ENCODE measurements at regions not wholly inside any gene's neighbourhood (a gene's known extent, or its start where the extent isn't known, plus 50 kb on each side); places are given as distances from the start of the nearest gene placed in this dataset.

DNA sequence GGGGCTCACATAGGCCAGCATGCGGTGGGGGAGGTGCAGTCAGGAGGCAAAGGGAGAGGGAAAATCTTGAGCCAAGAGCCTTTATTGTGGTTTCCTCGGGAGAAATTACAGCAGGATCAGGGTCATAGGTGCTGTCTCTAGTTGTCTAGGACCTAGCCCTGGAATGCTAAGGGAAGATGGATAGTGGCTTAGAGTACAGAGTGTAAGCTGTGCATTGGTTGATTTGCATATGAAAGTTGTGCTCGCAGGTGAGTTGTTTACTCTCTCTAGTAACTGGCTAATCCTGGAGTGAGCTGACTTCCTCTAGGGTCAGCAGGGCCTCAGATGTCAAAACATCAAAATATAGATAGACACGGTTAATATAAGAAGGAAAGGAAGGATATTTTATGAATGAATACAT lies 877.7 kb downstream of the TLE4 start:
- Histone ChIP-seq H4K20me1 (replicated peaks; ENCODE audit: control insufficient read depth, extremely low read depth, insufficient read depth, low read length) (no peaks in the 10 kb centered on the region), H3K9me3 (replicated peaks; ENCODE audit: control insufficient read depth, insufficient read depth, low read length) (peaks cover 2% of the 10 kb centered on the region), H3K79me2 (ENCODE audit: control insufficient read depth, insufficient read depth, low read length) (no peaks in the 10 kb centered on the region), H3K4me3 (replicated peaks in 1 of 3; ENCODE audit: insufficient read depth in 1 of 3, low read depth in 1 of 3, low read length in 3 of 3) (no peak overlapping the region), H3K9me1 (replicated peaks; ENCODE audit: control insufficient read depth, extremely low read depth, insufficient read depth, low read length) (no peaks in the 10 kb centered on the region), H3K27ac (ENCODE audit: insufficient read depth, low read depth, low read length) (no peak overlapping the region), H3K27me3 (ENCODE audit: control insufficient read depth in 2 of 2, insufficient read depth in 2 of 2, low read length in 2 of 2) (no peaks in the 10 kb centered on the region), H3K9ac (replicated peaks; ENCODE audit: extremely low read depth, insufficient read depth, low read length) (no peak overlapping the region), H3K4me2 (ENCODE audit: insufficient read depth, low read length) (no peak overlapping the region), H2AFZ (ENCODE audit: low read depth, low read length) (no peak overlapping the region), H3K36me3 (ENCODE audit: control insufficient read depth in 2 of 2, extremely low read depth in 1 of 2, insufficient read depth in 2 of 2, low read length in 2 of 2) (no peaks in the 10 kb centered on the region), H3K4me1 (ENCODE audit: control insufficient read depth, extremely low read depth, insufficient read depth, low read length) (no peaks in the 10 kb centered on the region)
- TF ChIP-seq GATA2 (IDR thresholded peaks at IDR 0.05; ENCODE audit: insufficient read depth, insufficient read length, low read depth, low read length) (no peak), MYC (IDR thresholded peaks at IDR 0.05; ENCODE audit: low read depth, low read length) (no peak), POLR2AphosphoS5 (IDR thresholded peaks at IDR 0.05; ENCODE audit: insufficient read depth, low read depth, low read length) (no peak), JUN (IDR thresholded peaks at IDR 0.05; ENCODE audit: borderline replicate concordance, insufficient read depth, insufficient read length, low read depth) (no peak)
- intact Hi-C loops (cut with micrococcal nuclease) (no loop called here), dilution Hi-C loops (cut with MboI; ENCODE audit: extremely low pct_ligation_motif_present, low sequenced_read_pairs) (no loop called here)
- DNase-seq (ENCODE audit: low read depth, low spot score) = no peak
- no TSS peak for BruUV-seq (replicated peaks)
- no peak for FAIRE-seq
- POLR2A ChIA-PET = no interaction called here
- CTCF ChIA-PET = no interaction called here

DNA sequence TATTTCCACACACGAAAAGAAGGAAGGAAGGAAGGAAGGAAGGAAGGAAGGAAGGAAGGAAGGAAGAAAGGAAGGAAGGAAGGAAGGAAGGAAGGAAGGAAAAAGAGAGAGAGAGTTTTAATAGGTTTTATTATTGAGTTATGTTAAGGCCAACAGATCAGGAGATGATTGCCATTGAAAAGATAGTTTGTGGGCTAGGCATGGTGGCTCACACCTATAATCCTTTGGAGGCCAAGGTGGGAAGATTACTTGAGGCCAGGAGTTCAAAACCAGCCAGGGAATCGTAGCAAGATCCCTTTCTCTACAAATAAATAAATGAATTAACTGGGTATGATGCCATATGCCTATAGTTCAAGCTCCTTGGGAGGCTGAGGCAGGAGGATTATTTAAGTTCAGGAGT lies 877.2 kb downstream of the TLE4 start:
- Histone ChIP-seq H3K4me2 (ENCODE audit: insufficient read depth, low read length) (no peak overlapping the region), H3K4me3 (replicated peaks in 1 of 3; ENCODE audit: insufficient read depth in 1 of 3, low read depth in 1 of 3, low read length in 3 of 3) (no peak overlapping the region), H4K20me1 (replicated peaks; ENCODE audit: control insufficient read depth, extremely low read depth, insufficient read depth, low read length) (no peaks in the 10 kb centered on the region), H3K79me2 (ENCODE audit: control insufficient read depth, insufficient read depth, low read length) (no peaks in the 10 kb centered on the region), H3K36me3 (ENCODE audit: control insufficient read depth in 2 of 2, extremely low read depth in 1 of 2, insufficient read depth in 2 of 2, low read length in 2 of 2) (no peaks in the 10 kb centered on the region), H3K9me1 (replicated peaks; ENCODE audit: control insufficient read depth, extremely low read depth, insufficient read depth, low read length) (no peaks in the 10 kb centered on the region), H3K4me1 (ENCODE audit: control insufficient read depth, extremely low read depth, insufficient read depth, low read length) (no peaks in the 10 kb centered on the region), H3K27me3 (ENCODE audit: control insufficient read depth in 2 of 2, insufficient read depth in 2 of 2, low read length in 2 of 2) (no peaks in the 10 kb centered on the region), H2AFZ (ENCODE audit: low read depth, low read length) (no peak overlapping the region), H3K27ac (ENCODE audit: insufficient read depth, low read depth, low read length) (no peak overlapping the region), H3K9me3 (replicated peaks; ENCODE audit: control insufficient read depth, insufficient read depth, low read length) (peaks cover 2% of the 10 kb centered on the region), H3K9ac (replicated peaks; ENCODE audit: extremely low read depth, insufficient read depth, low read length) (no peak overlapping the region)
- ChIA-PET CTCF (no interaction called here), POLR2A (no interaction called here)
- BruUV-seq (replicated peaks) = no TSS peak
- DNase-seq (ENCODE audit: low read depth, low spot score) = no peak
- no peak for FAIRE-seq
- TF ChIP-seq MYC (IDR thresholded peaks at IDR 0.05; ENCODE audit: low read depth, low read length) (no peak), POLR2A (IDR thresholded peaks at IDR 0.05; ENCODE audit: low read depth, low read length) (no peak), JUN (IDR thresholded peaks at IDR 0.05; ENCODE audit: borderline replicate concordance, insufficient read depth, insufficient read length, low read depth) (no peak), EZH2 (IDR thresholded peaks at IDR 0.05; ENCODE audit: borderline replicate concordance, low read depth, low read length, severe bottlenecking) (no peak), FOS (IDR thresholded peaks at IDR 0.05; ENCODE audit: borderline replicate concordance, insufficient read depth, low read length) (no peak), POLR2AphosphoS5 (IDR thresholded peaks at IDR 0.05; ENCODE audit: insufficient read depth, low read depth, low read length) (no peak), GATA2 (IDR thresholded peaks at IDR 0.05; ENCODE audit: insufficient read depth, insufficient read length, low read depth, low read length) (no peak)
- TF ChIP-seq, protein P1, sequence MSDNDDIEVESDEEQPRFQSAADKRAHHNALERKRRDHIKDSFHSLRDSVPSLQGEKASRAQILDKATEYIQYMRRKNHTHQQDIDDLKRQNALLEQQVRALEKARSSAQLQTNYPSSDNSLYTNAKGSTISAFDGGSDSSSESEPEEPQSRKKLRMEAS (IDR thresholded peaks at IDR 0.05; ENCODE audit: insufficient read depth, insufficient read length) = no peak
- TF ChIP-seq, protein P2, sequence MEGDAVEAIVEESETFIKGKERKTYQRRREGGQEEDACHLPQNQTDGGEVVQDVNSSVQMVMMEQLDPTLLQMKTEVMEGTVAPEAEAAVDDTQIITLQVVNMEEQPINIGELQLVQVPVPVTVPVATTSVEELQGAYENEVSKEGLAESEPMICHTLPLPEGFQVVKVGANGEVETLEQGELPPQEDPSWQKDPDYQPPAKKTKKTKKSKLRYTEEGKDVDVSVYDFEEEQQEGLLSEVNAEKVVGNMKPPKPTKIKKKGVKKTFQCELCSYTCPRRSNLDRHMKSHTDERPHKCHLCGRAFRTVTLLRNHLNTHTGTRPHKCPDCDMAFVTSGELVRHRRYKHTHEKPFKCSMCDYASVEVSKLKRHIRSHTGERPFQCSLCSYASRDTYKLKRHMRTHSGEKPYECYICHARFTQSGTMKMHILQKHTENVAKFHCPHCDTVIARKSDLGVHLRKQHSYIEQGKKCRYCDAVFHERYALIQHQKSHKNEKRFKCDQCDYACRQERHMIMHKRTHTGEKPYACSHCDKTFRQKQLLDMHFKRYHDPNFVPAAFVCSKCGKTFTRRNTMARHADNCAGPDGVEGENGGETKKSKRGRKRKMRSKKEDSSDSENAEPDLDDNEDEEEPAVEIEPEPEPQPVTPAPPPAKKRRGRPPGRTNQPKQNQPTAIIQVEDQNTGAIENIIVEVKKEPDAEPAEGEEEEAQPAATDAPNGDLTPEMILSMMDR (IDR thresholded peaks at IDR 0.05; ENCODE audit: extremely low read depth in 1 of 2, insufficient read depth in 1 of 2, low read depth in 1 of 2, low read length in 2 of 2) = no peak
- dilution Hi-C loops (cut with MboI; ENCODE audit: extremely low pct_ligation_motif_present, low sequenced_read_pairs) = no loop called here
- intact Hi-C loops (cut with micrococcal nuclease) = no loop called here
